Neuronal stem cell (in vitro differentiated cells): ENCODE measurements at regions not wholly inside any gene's neighbourhood (a gene's known extent, or its start where the extent isn't known, plus 50 kb on each side); places are given as distances from the start of the nearest gene placed in this dataset.

Experiments used
- DNase-seq: peaks from one replicate; pipeline ENCODE4 v3.0.0-alpha.2; 2013; ENCODE audit warnings: low spot score
- H2AFZ ChIP-seq: one replicate; pipeline ENCODE4 v1.6.1; 2013; ENCODE audit warnings: mild to moderate bottlenecking, low read length, inconsistent platforms
- H2AK5ac ChIP-seq: 2 replicates; pipeline ENCODE4 v1.6.1; 2013; ENCODE audit warnings: low read depth, mild to moderate bottlenecking, inconsistent platforms, low read length, moderate library complexity, mixed read lengths
- H2BK120ac ChIP-seq: 2 replicates; pipeline ENCODE4 v1.6.1; 2013; ENCODE audit warnings: low read depth, mild to moderate bottlenecking, inconsistent platforms, low read length, moderate library complexity, mixed read lengths
- H2BK12ac ChIP-seq: one replicate; pipeline ENCODE4 v1.6.1; 2013; ENCODE audit warnings: low read length, inconsistent platforms
- H2BK15ac ChIP-seq: 2 replicates; pipeline ENCODE4 v1.6.1; 2013; ENCODE audit warnings: mild to moderate bottlenecking, low read length, inconsistent platforms, mixed read lengths
- H2BK5ac ChIP-seq: one replicate; pipeline ENCODE4 v1.6.1; 2013; ENCODE audit warnings: inconsistent platforms, mild to moderate bottlenecking, low read length, moderate library complexity
- H3K14ac ChIP-seq: one replicate; pipeline ENCODE4 v1.6.1; 2013; ENCODE audit warnings: low read length, inconsistent platforms
- H3K18ac ChIP-seq: 2 replicates; pipeline ENCODE4 v1.6.1; 2013; ENCODE audit warnings: low read length, inconsistent platforms
- H3K23ac ChIP-seq: 2 replicates; pipeline ENCODE4 v1.6.1; 2013; ENCODE audit warnings: low read depth, mild to moderate bottlenecking, mixed read lengths, low read length, inconsistent platforms; ENCODE audit not compliant: poor library complexity
- H3K27ac ChIP-seq: replicated peaks from 3 replicates; pipeline ENCODE4 v1.5.1; 2013; ENCODE audit warnings: low read length, inconsistent platforms
- H3K27me3 ChIP-seq, 3 experiments: 2 replicates each; pipeline ENCODE4 v1.6.1; 2013; ENCODE audit warnings: low read length in 3 of 3, mild to moderate bottlenecking in 2 of 3, inconsistent platforms in 1 of 3, low read depth in 1 of 3, mixed read lengths in 1 of 3, moderate library complexity in 1 of 3; ENCODE audit not compliant: control insufficient read depth in 3 of 3, insufficient read depth in 3 of 3
- H3K36me3 ChIP-seq, 2 donors: replicated peaks in 1 of 2; 2 replicates each; pipeline ENCODE4 v1.6.1; 2013; ENCODE audit warnings: low read length in 2 of 2; ENCODE audit not compliant: control insufficient read depth in 2 of 2, insufficient read depth in 2 of 2
- H3K4ac ChIP-seq: 2 replicates; pipeline ENCODE4 v1.6.1; 2013; ENCODE audit warnings: inconsistent platforms, mild to moderate bottlenecking, low read length, moderate library complexity
- H3K4me1 ChIP-seq, 2 donors: 1 replicate in 1 of 2; 2 replicates in 1 of 2; pipeline ENCODE4 v1.6.1; 2013; ENCODE audit warnings: low read length in 2 of 2, low read depth in 1 of 2; ENCODE audit not compliant: control insufficient read depth in 2 of 2, insufficient read depth in 1 of 2
- H3K4me2 ChIP-seq: one replicate; pipeline ENCODE4 v1.6.1; 2013; ENCODE audit warnings: mild to moderate bottlenecking, low read length, inconsistent platforms; ENCODE audit not compliant: insufficient read depth, poor library complexity, severe bottlenecking
- H3K4me3 ChIP-seq, 2 donors: 2 replicates each; pipeline ENCODE4 v1.5.1; 2013; ENCODE audit warnings: low read length in 2 of 2, mild to moderate bottlenecking in 2 of 2, inconsistent platforms in 1 of 2, moderate library complexity in 1 of 2
- H3K79me1 ChIP-seq: one replicate; pipeline ENCODE4 v1.6.1; 2013; ENCODE audit warnings: low read depth, mild to moderate bottlenecking, inconsistent platforms, low read length, moderate library complexity
- H3K9ac ChIP-seq: one replicate; pipeline ENCODE4 v1.6.1; 2013; ENCODE audit warnings: mild to moderate bottlenecking, low read depth, low read length, inconsistent platforms; ENCODE audit not compliant: poor library complexity
- H3K9me3 ChIP-seq, 2 donors: replicated peaks in 1 of 2; 2 replicates each; pipeline versions ENCODE3 to v1.6.1; 2013; ENCODE audit warnings: low read length in 2 of 2, mild to moderate bottlenecking in 2 of 2, inconsistent platforms in 1 of 2, low read depth in 1 of 2, mixed read lengths in 1 of 2, moderate library complexity in 1 of 2; ENCODE audit not compliant: control insufficient read depth in 2 of 2, insufficient read depth in 1 of 2
- H4K8ac ChIP-seq: one replicate; pipeline ENCODE4 v1.6.1; 2013; ENCODE audit warnings: low read depth, mild to moderate bottlenecking, inconsistent platforms, low read length, moderate library complexity
- H4K91ac ChIP-seq: one replicate; pipeline ENCODE4 v1.6.1; 2013; ENCODE audit warnings: low read length, low read depth, mild to moderate bottlenecking, inconsistent platforms; ENCODE audit not compliant: poor library complexity
- WGBS, 2 donors: extraction: QIAGEN DNeasy Blood & Tissue Kit; methylation state at CpG; one replicate each; pipeline ENCODE4 v1.1.7; 2013; ENCODE audit warnings: missing lambda C conversion rate in 2 of 2, mixed read lengths in 1 of 2; ENCODE audit not compliant: insufficient read length in 2 of 2, insufficient replicate concordance in 1 of 2; ENCODE audit errors: extremely low coverage in 2 of 2; 5-methylcytosine and 5-hydroxymethylcytosine counted together

DNA sequence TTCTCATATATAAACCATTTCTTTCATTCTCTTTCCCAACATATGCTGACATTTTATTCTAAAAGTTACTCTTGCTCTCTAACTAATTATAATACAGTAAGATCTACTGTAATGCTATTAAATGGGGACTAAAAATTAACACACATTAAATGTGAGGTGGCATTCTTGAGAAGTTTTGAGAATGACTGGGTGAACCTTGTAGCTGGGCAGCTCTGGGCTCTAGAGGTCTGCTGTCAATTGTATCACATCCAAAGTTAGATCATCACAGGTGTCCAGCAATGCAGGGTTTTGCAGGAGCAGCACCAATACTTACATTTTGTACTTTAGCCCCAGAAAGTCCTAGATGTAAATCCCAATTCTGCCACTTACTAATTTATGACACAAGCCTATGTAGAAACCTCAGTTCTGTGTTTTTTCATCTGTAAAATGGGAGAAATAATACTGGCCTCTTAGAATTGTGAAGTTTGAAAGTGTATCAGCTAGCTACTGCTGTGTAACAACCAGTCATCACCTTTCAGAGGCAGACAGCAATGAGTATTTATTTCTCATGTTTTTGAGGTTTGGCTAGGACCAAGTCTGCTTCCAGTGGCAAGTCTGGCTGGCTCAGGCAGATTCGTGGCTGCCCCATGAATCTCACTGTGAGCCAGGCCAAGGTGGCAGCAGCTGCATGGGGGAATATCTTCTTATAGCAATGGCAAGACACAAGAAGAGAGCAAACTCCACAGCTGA is 79.6 kb upstream of the EMX2 start:
- Histone ChIP-seq H3K79me1 (no peaks in the 10 kb centered on the region), H3K4me3 (no peak overlapping the region), H3K18ac (no peak overlapping the region), H3K9ac (no peak overlapping the region), H3K4me2 (no peak overlapping the region), H3K4me1 (peaks cover 0 to 9% of the 10 kb centered on the region in 2 donors), H4K91ac (no peak overlapping the region), H2AFZ (no peak overlapping the region), H3K4ac (no peak overlapping the region), H2BK15ac (no peak overlapping the region), H3K23ac (no peak overlapping the region), H3K36me3 (no peaks in the 10 kb centered on the region), H2BK120ac (no peak overlapping the region), H2AK5ac (no peak overlapping the region), H2BK5ac (no peak overlapping the region), H4K8ac (no peak overlapping the region), H3K27me3 (no peaks in the 10 kb centered on the region), H3K9me3 (peaks cover 0 to 3% of the 10 kb centered on the region in 2 donors), H2BK12ac (no peak overlapping the region), H3K14ac (no peak overlapping the region), H3K27ac (no peak overlapping the region)
- no CpG with 5 or more reads among the region's 1 CpG for WGBS, 2 donors
- DNase-seq = no peak

- no peak overlapping the region for H3K27ac ChIP-seq
- H4K8ac ChIP-seq = no peak overlapping the region
- WGBS, 2 donors = no CpG with 5 or more reads among the region's 6 CpGs
- no peak overlapping the region for H2BK12ac ChIP-seq
- no peaks in the 10 kb centered on the region for H3K36me3 ChIP-seq
- H3K23ac ChIP-seq = no peak overlapping the region
- no peak overlapping the region for H2BK5ac ChIP-seq
- H3K9me3 ChIP-seq = peaks cover 0 to 3% of the 10 kb centered on the region in 2 donors
- no peak overlapping the region for H3K4me3 ChIP-seq
- H3K18ac ChIP-seq = no peak overlapping the region
- H3K79me1 ChIP-seq = no peaks in the 10 kb centered on the region
- H4K91ac ChIP-seq = no peak overlapping the region
- H3K4me1 ChIP-seq = peaks cover 0 to 9% of the 10 kb centered on the region in 2 donors
- no peak overlapping the region for H3K4ac ChIP-seq
- H2AK5ac ChIP-seq = no peak overlapping the region
- H2BK120ac ChIP-seq = no peak overlapping the region
- no peak overlapping the region for H3K9ac ChIP-seq
- H2AFZ ChIP-seq = no peak overlapping the region
- H3K27me3 ChIP-seq = no peaks in the 10 kb centered on the region
- no peak overlapping the region for H3K4me2 ChIP-seq
- no peak overlapping the region for H3K14ac ChIP-seq
- H2BK15ac ChIP-seq = no peak overlapping the region
- DNase-seq = no peak
Measured at GRCh38 chr10:117462424-117462792, 80.1 kb upstream of the EMX2 start.

- Histone ChIP-seq H3K9ac (no peak overlapping the region), H3K27ac (no peak overlapping the region), H3K9me3 (peaks cover 0 to 3% of the 10 kb centered on the region in 2 donors), H3K4me3 (no peak overlapping the region), H3K79me1 (no peaks in the 10 kb centered on the region), H2BK15ac (no peak overlapping the region), H3K18ac (no peak overlapping the region), H3K14ac (no peak overlapping the region), H3K4me2 (no peak overlapping the region), H4K8ac (no peak overlapping the region), H3K23ac (no peak overlapping the region), H2BK5ac (no peak overlapping the region), H3K4ac (no peak overlapping the region), H3K27me3 (no peaks in the 10 kb centered on the region), H2BK12ac (no peak overlapping the region), H3K4me1 (peaks cover 0 to 12% of the 10 kb centered on the region in 2 donors), H2AK5ac (no peak overlapping the region), H4K91ac (no peak overlapping the region), H2AFZ (no peak overlapping the region), H3K36me3 (no peaks in the 10 kb centered on the region), H2BK120ac (no peak overlapping the region)
- no CpG with 5 or more reads among the region's 7 CpGs for WGBS, 2 donors
- DNase-seq = no peak
Measured at GRCh38 chr10:117461766-117462423, 80.7 kb upstream of the EMX2 start.

DNA sequence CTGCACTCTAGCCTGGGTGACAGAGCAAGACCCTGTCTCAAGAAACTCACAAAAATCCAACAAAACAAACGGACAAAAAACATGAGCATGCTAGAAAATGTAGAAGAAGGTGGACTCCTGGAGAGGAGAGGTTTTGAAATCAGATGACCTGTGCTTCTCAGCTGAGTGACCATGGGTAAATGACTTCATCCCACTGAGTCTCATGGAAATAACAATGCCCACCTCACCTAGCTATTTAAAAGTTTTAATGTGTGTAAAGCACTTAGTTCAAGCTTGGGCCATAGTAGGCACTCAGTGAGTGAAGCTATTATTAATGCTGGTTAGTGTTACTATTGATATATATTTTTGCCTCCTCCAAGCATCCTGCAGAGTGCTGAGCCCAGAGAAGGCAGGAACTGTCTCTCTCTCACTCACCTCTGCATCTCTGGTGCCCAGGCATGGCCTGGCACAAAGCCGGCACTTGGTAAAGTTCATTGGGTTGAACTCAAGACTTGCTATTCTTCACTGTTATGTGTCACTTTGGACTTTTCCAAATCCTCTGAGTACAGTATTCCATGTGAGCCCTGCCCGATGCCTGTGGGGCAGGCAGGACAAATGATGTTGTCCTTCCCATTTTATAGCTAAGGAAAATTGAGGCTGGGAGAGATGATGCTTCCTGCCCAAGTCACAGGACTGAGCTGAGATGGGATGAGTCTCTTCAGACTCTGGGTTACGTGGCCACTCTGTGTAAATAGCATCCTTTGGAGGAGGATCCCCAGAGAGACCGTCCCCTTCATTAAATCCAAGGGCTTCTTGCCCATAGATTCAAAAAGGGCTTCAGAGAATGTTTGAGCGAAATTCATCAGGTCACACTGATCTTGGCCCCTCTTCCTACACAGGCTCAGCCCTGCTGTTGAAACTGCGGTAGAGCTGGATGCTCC is 81.4 kb upstream of the EMX2 start:
- Histone ChIP-seq H3K4ac (no peak overlapping the region), H3K36me3 (no peaks in the 10 kb centered on the region), H3K4me3 (no peak overlapping the region), H2BK12ac (no peak overlapping the region), H2AK5ac (no peak overlapping the region), H3K4me2 (no peak overlapping the region), H3K4me1 (peaks cover 0 to 14% of the 10 kb centered on the region in 2 donors), H3K18ac (no peak overlapping the region), H3K27me3 (no peaks in the 10 kb centered on the region), H4K91ac (no peak overlapping the region), H3K9ac (no peak overlapping the region), H4K8ac (no peak overlapping the region), H3K23ac (no peak overlapping the region), H3K9me3 (peaks cover 0 to 3% of the 10 kb centered on the region in 2 donors), H3K79me1 (no peaks in the 10 kb centered on the region), H2AFZ (no peak overlapping the region), H2BK5ac (no peak overlapping the region), H3K14ac (no peak overlapping the region), H2BK15ac (no peak overlapping the region), H3K27ac (no peak overlapping the region), H2BK120ac (no peak overlapping the region)
- no peak for DNase-seq
- WGBS, 2 donors = no CpG with 5 or more reads among the region's 7 CpGs
